Activated CD8-positive, alpha-beta memory T cell treated with anti-CD3 and anti-CD28 coated beads for 1 hour (primary cell): ENCODE measurements at regions not wholly inside any gene's neighbourhood (a gene's known extent, or its start where the extent isn't known, plus 50 kb on each side); places are given as distances from the start of the nearest gene placed in this dataset.

Source experiments
- DNase-seq, 2 donors: peaks; one replicate each; pipeline ENCODE4 v3.0.0-alpha.2; 2020; ENCODE audit warnings: low read depth in 1 of 2; ENCODE audit errors: extremely low read depth in 1 of 2

DNA sequence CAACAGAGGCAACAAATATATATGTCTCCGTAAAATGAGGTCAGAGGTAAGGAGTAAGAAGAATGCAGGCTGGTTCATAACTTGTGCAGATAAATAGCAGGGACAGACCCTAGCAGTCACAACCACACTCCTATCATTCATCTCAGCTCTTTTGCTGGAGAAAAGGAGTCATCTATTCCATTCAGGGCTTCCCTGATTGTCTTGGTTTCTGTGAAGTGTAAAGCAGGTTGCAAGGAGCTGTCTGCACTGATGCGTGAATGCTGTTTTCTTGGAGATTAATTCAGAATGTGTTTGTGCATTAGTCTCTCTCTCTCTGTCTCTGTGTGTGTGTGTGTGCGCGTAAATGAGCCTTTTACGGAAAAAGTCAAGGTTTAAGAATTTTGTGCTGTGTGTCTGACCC lies 643.3 kb upstream of the SORCS1 start:
- no peak for DNase-seq

DNA sequence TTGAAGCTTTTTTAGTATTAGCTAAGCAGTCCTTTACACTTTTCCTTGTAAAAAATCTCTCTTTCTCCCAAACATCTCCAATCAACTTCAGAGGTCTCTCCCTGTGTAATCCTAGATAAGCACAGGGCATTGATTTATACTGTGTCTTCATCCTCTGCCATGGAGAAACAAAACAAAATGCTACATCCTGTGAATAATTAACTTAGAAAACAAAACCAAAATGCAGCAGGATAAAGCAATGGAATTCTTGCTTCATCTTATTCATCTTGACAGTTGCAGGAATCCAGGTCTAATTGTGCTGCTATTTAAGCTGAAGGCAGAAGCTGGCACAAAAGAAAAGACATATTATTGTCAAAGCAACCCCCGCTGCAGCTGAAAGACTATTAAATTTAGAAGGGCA lies 641.5 kb upstream of the SORCS1 start:
- no peak for DNase-seq

DNA sequence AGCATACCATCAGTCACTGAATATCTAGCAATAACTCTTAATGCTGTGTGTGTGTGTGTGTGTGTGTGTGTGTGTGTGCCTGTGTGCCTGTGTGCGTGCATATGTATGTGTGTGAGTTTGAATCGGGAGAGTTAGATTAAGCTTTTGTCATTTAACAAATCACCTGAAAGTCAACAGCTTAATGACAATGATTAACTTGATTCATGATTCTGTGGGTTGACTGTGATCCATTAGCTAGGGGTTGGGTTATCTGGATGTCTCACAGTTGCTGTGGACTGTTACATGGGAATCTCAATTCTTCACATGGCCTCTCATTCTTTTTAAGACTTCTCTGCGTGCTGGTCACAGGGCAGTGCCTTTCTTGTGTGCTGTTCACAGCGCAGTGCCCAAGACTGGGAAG lies 639.0 kb upstream of the SORCS1 start:
- DNase-seq, result no peak

DNA sequence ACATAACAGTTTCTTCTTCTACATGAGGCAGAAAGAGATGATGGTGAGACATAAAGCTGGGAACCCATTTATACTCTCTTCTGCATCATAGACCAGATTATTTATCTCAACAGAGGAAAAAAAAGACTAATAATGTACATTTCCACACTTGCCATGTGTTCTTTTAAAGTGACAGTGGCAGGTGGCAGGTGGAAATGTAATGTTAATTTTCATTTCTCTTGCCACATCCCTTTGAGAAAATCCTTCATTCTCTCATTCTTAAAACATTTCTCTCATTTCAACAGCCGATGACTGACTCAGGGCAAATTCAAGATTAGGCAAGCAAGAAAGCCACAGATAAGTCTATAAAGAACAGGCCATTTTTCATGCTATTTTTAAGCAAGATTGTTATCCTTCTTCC lies 635.6 kb upstream of the SORCS1 start:
- no peak for DNase-seq

DNA sequence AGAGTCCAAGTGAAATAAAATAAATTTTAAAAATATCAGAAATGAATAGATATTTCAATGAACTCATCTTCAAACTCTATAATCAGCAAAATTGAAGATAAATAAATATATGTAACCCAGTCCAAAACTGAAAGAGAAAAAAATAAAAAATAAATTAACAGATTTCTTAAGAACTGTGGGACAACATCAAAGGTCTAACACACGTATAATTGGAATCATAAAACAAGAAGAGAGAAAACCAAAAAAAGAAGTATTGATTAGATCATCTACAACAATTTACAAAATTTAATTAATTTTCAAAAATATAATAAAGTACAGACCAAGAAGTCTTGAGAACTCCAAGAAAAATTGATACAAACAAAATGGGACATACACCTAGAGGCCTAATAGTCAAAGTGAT lies 625.8 kb upstream of the SORCS1 start:
- no peak for DNase-seq

DNA sequence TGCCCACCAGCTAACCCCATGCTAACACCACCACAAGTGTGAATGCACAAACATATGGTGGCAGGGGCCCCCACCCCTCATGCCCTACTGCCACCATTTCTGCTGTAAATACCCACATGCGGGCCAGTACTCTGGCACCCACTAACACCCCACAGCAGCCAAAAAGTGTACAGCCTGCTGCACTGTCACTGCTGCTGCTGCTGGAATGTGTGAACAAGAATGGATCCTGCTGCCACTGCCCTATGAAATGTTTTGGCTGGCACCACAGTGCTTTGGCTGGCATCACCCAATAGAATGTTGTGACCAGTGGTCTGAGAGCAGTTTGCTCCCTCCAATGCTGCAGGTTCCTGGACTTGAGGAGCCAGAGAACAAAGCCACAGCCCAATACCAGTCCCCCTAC lies 606.6 kb upstream of the SORCS1 start:
- no peak for DNase-seq

DNA sequence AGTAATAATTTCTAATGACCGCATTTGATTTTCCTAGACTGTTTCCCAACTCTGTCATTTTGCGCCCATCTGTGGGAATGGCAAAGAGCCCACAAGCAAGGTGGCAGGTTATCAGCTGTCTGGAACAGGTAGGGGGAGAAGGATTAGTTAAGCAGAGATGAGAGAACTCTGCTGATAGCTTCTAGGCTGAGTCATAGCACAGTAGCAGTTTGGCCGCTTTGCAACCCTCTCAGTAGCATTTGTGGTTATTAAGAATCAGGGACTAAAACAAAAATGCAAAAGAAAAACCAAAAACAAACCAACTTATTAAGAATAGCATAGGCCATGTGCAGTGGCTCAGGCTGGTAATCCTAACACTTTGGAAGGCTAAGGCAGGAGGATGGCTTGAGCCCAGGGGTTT lies 602.7 kb upstream of the SORCS1 start:
- no peak for DNase-seq

DNA sequence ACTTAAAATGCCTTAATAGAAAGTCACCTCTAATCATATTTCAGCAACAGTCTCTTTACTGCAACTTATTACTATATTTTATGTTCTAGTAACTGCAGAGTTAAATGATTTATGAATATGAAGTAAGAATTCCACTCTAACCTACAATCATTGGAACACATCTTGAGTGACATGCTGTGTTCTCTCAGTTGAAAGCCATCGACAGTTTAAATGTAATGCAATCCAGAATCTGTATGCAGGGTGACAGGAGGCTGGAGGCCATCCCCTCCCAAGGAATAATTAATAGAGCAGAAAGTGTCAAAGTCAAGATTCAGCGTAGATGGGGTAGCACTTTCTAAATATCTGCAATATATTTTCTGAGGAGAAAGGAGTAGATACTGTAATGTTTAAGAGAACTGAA lies 590.3 kb upstream of the SORCS1 start:
- DNase-seq, result no peak

DNA sequence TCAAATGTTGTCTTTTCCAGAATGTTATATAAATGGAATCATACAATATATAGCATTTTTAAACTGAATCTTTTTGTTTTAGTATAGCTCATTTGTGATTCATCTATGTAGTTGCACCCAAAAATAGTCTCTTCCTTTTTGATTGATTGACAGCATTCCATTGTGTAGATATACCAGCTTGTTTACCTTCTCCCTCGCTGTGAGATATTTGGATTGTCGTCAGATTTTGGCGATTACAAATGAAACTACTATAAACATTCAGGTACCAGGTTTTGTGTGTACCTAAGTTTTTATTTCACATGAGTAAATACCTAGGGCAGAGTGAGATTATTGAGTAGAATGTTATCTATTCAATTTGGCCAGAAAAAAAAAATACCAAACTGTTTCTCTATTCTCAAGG lies 584.7 kb upstream of the SORCS1 start:
- no peak for DNase-seq

DNA sequence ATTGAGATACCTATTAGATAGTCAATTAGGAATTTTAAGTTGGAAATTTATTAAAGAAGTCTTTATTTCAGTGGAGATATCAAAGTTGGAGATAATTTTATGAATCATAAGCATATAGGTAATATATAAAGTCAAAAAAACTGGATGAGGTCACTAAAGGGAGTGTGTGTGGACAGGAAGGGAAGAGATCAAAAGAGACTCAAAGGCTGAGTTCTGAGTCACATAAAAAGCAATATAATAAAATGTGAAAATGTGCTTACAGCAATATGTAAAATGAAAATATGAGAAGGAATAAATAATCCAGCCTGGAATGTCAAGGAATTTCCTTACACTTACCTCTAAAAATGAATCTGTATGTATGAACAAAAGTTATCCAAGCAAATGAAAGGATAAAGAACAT lies 583.3 kb upstream of the SORCS1 start:
- no peak for DNase-seq

DNA sequence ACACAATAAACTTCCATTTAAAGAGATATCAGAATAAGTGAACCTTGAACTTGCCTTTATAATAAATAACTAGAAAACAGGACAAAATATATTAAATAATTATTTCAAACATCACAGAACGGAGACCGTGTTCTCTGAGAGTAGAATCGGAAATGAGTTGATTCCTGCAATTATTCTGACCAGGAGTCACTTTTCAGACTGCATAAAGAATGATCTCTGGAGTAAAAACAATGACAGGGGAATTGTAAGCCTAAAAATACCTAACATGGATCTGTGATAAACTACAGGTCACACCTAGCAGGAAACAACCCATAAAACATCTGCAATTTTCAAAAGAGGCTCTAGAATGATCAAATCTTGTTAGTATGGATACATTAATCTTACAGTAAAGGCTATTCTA lies 577.5 kb upstream of the SORCS1 start:
- no peak for DNase-seq

DNA sequence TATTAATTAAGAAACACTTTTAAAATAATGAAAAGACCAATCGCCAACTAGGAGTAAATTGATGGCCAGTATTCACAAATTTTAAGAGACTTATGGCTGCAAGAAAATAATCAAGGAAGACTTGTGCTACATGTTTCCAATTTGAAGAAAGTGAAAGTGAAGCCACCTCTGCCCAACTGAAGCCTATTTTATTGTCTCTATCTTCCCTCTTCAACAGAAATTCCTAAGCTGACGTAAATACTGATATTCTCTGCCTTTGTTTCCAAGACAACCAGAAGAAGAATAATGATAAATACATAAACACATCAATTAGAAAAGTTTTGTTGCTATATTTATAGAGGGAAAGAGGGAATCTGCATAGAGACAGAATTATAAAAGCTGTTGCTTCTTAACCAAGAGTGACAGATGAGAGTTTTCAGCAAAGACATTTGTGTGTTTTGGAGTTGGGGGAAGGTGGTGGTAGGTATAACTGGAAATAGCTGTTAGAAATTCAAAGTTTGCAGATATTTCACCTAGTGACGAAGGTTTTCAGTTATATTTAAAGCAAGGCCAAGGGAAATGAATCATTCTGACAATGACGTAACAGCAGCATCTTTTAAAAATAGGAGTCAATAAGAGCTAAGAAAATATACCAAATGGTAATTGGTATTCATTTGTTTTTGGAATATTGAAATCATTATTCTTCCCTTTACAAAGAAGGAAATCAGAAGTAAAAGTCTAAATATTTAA lies 576.6 kb upstream of the SORCS1 start:
- no peak for DNase-seq

DNA sequence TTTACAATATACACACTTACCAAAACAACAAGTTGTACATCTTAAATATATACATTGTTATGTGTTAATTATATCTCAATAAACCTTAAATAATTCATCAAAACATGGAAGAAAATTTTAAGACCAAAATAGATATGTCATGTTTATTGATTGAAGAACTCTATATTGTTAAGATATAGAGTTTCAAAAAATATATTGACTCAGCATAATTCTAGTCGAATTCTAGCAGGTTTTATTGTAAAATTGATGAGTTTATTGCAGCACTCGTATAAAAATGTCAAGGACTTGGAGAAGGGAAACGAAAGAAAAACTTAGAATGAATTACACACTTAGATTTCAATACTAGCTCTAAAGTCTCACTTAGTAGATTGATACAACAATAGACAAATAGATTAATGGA lies 575.4 kb upstream of the SORCS1 start:
- DNase-seq, result no peak

DNA sequence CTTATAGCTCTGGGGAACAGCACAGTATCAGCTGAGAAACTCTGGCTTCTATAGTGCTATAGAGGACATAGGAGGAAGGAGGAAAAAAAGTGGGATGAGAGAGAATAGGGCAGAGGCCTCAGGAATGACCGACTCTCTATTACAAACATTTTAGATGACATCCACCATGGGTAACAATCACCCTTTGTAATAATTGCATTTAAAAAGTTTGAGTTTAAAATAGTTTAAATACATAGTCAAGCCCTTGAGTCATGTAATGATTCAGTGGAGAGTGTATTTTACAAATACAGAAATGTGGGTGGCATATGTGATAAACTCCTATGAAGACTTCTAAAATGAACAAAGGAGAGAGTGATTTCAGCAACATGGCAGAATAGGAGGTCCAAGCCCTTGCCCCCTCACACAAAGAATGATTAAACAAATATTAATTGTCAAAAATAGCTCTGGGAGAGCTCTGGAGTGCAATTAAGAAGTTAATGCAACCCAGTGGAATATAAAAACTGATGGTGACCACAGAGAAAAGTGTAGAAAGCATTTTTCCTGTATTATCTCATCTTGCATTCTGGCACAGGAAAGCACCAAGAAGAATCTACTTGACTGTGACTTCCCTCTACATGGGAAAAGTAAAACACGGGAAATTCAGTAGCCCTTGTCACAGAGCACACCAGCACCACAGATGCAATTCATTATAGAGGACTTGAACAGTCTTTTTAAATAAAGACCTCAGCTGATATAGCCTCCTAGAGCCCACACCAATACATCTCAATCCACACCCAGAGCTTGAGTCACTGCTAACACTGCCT lies 569.0 kb upstream of the SORCS1 start:
- DNase-seq, result no peak

DNA sequence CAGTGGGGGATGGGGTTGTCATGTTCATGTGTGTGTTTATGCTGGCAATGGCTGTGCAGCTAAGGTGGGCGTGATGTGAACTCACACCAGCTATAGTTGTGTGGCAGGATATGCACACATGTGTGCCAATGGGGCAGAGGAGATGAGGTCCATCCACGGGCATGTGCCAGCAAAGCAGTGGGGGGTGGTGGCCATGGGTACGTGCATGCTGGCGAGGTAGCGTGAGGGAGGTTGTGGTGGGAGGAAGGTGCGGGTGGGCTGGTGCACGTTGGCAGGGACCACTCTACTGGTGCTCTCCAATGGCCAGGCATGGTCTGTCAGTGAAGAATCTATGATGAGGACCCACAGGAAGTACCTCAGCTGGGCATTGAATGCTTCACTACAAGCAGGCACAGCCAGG lies 567.5 kb upstream of the SORCS1 start:
- no peak for DNase-seq

DNA sequence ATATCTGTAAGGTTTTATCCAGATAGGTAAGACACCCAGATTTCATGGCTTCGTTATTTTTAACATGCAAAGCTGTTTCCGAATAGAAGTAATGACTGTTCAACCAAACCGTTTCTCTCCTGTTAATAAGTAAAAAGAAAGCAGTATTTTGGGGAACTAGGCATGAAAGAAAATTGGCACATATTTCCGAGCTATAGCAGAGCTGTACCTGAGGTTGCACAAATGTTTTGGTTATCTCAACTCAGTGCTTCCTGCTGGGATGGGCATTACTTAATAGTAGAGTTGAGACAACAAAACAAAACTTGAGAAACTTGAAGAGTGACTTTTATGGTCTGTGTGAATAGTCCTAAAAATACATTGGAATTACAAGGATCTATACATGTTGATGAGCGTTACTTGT lies 564.3 kb upstream of the SORCS1 start:
- no peak for DNase-seq

DNA sequence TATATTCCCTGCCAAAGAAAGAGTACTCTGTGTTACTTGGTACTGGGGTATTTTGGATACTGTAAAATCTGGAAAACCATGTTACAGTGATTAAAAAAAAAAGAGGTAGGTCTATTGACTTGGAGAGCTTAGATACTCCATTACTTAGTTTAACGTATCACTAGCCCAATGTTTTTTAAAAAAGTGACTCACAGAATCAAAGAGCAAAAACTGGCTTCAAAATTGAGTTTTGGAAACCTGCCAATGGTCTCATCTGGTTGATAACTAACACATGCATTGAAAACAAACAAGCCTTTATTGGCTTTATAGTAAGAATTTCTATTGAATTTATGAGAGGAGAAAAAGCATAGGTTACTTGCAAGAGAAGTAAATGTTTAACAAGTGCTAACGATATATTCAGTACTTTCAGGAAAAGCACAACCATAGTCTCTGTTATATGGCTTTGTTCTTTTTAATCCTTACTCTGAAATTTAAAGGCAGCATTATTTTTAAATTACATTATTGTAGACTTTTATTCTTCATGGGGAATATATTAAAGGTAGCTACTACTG lies 563.3 kb upstream of the SORCS1 start:
- no peak for DNase-seq

DNA sequence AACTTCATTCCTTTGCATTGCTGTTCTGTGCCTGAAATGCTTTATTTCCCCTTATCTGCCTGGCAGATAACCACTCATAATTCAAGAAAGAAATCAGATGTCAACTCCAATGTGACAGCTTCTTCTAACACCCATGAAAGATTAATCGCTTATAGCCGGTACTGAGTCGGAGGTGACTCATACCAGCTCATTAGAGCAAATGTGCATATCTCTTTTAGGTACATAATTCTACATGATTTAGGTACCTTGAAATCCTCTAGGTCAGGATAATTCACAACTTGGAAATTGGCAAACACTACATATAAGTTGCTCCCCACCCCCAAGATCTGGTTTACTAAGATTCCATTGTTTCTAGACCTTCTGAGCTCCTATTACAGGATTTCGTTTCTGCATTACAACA lies 554.4 kb upstream of the SORCS1 start:
- no peak for DNase-seq

DNA sequence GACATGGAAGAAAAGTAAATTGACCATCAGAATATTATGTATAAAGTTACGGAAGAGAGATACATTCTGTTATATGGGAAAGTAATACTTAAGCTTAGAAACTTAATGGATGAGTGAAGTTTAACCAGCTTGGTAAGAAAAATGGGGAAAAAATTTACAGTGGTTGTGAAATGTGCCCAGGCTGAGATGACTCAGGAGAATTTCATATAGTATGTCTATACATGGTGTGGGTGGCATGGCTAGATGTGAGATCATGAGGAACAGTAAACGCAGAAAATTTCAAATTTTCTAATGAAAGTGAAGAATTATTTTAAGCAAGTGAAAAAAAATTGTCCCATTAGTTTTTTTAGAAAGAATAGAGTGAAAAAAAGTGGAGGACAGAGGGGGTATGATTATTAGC lies 552.5 kb upstream of the SORCS1 start:
- no peak for DNase-seq

DNA sequence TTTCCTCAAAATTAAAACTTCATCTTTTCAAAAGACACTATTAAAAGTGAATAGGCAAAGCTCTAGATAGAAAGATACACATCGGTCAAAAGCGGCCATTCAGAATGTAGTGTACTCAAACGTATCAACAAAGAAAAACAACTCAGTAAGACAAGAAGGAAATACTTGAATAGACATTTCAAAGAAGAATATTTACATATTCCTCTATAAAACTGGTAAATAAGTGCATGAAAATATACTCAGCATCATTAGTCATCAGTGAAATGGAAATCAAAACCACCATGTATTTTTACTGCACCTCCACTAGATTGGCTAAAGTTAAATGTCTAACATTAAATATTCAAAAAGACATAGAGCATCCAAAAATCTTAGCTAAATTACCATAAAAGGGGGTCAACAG lies 551.1 kb upstream of the SORCS1 start:
- DNase-seq, result no peak

DNA sequence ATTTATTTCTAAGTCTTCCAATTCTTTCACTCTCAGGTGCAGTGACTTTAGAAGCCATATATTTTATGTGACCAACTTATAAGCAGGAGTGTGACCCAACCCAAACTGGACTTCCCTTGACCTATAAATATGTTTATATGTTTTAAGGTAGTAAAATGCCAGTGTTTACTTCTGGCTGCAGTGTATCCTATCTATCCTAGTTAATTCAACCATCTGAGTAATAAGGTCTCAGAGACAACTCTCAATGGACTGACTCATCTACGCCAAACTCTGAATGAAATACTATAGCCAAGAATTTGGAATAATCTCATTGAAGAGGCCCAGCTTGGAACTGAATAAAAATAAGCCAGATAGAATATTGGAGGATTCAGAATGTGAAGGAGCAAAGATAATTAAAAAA lies 544.5 kb upstream of the SORCS1 start:
- DNase-seq, result no peak

DNA sequence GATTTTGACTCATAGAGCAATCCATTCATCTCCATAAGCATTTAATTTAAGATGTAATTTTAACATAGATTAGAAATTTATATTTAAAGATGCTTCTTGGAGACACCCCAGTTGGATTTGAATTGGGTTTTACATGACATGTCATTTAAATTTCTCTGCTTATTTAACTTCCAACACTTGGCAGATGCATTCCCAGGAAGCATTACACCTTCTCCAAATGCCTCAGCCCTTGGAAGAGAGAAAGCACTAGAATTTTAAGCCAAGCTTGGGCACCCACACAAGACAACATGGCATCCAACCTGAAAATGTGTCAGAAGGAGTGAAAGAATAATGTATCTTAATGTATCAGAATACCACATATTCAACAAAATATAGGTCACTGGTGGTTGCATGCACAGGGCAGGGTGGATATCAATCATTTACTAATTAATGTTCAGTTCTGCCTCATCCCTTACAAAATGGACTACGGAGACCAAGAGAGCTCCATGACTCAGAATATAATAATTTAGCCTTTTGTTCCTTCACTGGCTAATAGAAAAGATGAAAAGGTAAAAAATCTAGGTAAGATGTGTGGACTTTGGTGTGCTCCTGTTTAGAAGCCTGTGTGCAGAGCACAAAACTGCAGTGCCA lies 541.7 kb upstream of the SORCS1 start:
- no peak for DNase-seq
